ENCODE measurements at regions not wholly inside any gene's neighbourhood (a gene's known extent, or its start where the extent isn't known, plus 50 kb on each side); places are given as distances from the start of the nearest gene placed in this dataset.

DNA sequence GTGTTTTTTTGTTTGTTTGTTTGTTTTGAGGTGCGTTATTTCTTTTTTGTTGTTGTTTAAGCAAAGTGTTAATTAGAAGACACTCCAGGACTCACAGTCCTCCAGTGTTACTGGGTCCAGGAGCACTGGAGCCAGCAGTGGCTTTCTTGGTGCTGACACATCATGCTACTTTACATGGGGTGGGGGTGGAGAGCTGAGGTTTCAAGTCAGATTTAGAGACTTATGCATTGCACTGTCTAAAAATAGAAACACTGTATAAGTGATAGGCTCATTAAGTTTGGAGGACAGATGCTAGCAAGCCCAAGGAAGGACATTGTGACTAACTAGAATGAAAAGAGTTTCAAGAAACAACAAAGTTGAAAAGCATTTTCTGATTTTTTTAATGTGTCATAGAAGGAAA is 2209.2 kb downstream of the MAT2B start:
- no peaks in the 10 kb centered on the region for H3K27me3 ChIP-seq (ENCODE audit: insufficient read depth, low read length)

DNA sequence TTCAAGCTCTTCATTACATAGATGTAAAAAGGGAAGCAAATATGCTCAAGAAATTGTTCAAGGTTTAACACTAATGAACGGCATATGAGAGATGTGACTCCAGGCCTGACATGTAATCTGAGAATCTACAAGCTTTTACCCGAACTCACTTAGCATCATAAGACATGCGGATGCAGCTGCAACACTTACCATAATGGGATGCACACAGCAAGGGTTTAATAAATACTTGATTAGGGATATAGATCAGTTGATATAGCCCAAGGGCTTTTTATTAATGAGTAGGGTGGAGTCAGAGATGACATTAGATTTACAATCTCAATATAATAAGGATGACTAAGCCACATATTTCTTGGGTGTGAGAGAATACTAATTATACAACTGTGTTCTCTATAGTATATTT is 2215.5 kb downstream of the MAT2B start:
- Histone ChIP-seq H3K79me2 (ENCODE audit: insufficient read depth, low read length) (no peaks in the 10 kb centered on the region), H4K20me1 (ENCODE audit: insufficient read depth, low read length) (no peaks in the 10 kb centered on the region)
- no peak for TF ChIP-seq CTCF (IDR thresholded peaks at IDR 0.05; ENCODE audit: low read length)
- no peak for TF ChIP-seq EZH2 (IDR thresholded peaks at IDR 0.05; ENCODE audit: borderline replicate concordance, low read length)

More for the DNA sequence above, 2209.2 kb downstream of the MAT2B start:
- Histone ChIP-seq H3K4me2 (ENCODE audit: low read length) (no peak overlapping the region), H2AFZ (ENCODE audit: low read length) (no peak overlapping the region), H3K4me1 (ENCODE audit: insufficient read depth, low read length, severe bottlenecking) (no peaks in the 10 kb centered on the region), H4K20me1 (ENCODE audit: insufficient read depth, low read length) (no peaks in the 10 kb centered on the region), H3K9ac (ENCODE audit: low read length) (no peak overlapping the region), H3K9me3 (ENCODE audit: low read length) (no peaks in the 10 kb centered on the region), H3K4me3 (ENCODE audit: low read depth, low read length, poor library complexity, severe bottlenecking) (no peak overlapping the region), H3K36me3 (ENCODE audit: insufficient read depth, low read length) (no peaks in the 10 kb centered on the region), H3F3A (ENCODE audit: insufficient read depth, low read length) (no peaks in the 10 kb centered on the region), H3K79me2 (ENCODE audit: insufficient read depth, low read length) (no peaks in the 10 kb centered on the region), H3K9me2 (ENCODE audit: low read depth, low read length) (no peaks in the 10 kb centered on the region), H3K27ac (ENCODE audit: low read depth, low read length, poor library complexity, severe bottlenecking) (no peak overlapping the region)
- no peak for TF ChIP-seq CTCF (IDR thresholded peaks at IDR 0.05; ENCODE audit: low read length)

GRCh38 chr5:165722401-165722800 is 2217.0 kb downstream of the MAT2B start:
- Histone ChIP-seq H3K9ac (ENCODE audit: low read length) (no peak overlapping the region), H3K36me3 (ENCODE audit: insufficient read depth, low read length) (no peaks in the 10 kb centered on the region), H3K4me2 (ENCODE audit: low read length) (no peak overlapping the region), H3K27me3 (ENCODE audit: insufficient read depth, low read length) (no peaks in the 10 kb centered on the region), H3K4me3 (ENCODE audit: low read depth, low read length, poor library complexity, severe bottlenecking) (no peak overlapping the region), H3K9me2 (ENCODE audit: low read depth, low read length) (no peaks in the 10 kb centered on the region), H3K27ac (ENCODE audit: low read depth, low read length, poor library complexity, severe bottlenecking) (no peak overlapping the region), H3K4me1 (ENCODE audit: insufficient read depth, low read length, severe bottlenecking) (no peaks in the 10 kb centered on the region), H4K20me1 (ENCODE audit: insufficient read depth, low read length) (no peaks in the 10 kb centered on the region), H3K79me2 (ENCODE audit: insufficient read depth, low read length) (no peaks in the 10 kb centered on the region), H3F3A (ENCODE audit: insufficient read depth, low read length) (no peaks in the 10 kb centered on the region), H3K9me3 (ENCODE audit: low read length) (no peaks in the 10 kb centered on the region), H2AFZ (ENCODE audit: low read length) (no peak overlapping the region)
- TF ChIP-seq EZH2 (IDR thresholded peaks at IDR 0.05; ENCODE audit: borderline replicate concordance, low read length) = no peak
- no peak for TF ChIP-seq CTCF (IDR thresholded peaks at IDR 0.05; ENCODE audit: low read length)

More for the DNA sequence above, 2215.5 kb downstream of the MAT2B start:
- Histone ChIP-seq H3F3A (ENCODE audit: insufficient read depth, low read length) (no peaks in the 10 kb centered on the region), H3K36me3 (ENCODE audit: insufficient read depth, low read length) (no peaks in the 10 kb centered on the region), H3K9ac (ENCODE audit: low read length) (no peak overlapping the region), H3K27me3 (ENCODE audit: insufficient read depth, low read length) (no peaks in the 10 kb centered on the region), H3K27ac (ENCODE audit: low read depth, low read length, poor library complexity, severe bottlenecking) (no peak overlapping the region), H3K9me3 (ENCODE audit: low read length) (no peaks in the 10 kb centered on the region), H3K9me2 (ENCODE audit: low read depth, low read length) (no peaks in the 10 kb centered on the region), H3K4me3 (ENCODE audit: low read depth, low read length, poor library complexity, severe bottlenecking) (no peak overlapping the region), H3K4me2 (ENCODE audit: low read length) (no peak overlapping the region), H3K4me1 (ENCODE audit: insufficient read depth, low read length, severe bottlenecking) (no peaks in the 10 kb centered on the region), H2AFZ (ENCODE audit: low read length) (no peak overlapping the region)
